ENCODE measurements at regions not wholly inside any gene's neighbourhood (a gene's known extent, or its start where the extent isn't known, plus 50 kb on each side); places are given as distances from the start of the nearest gene placed in this dataset.

GRCh38 chr2:12284487-12284886 is 432.2 kb upstream of the TRIB2 start:
- no peak for DNase-seq (ENCODE audit: low spot score)

GRCh38 chr2:12286347-12286746 is 430.4 kb upstream of the TRIB2 start:
- DNase-seq (ENCODE audit: low spot score): no peak

GRCh38 chr2:12287220-12287751 is 429.4 kb upstream of the TRIB2 start:
- no peak for DNase-seq (ENCODE audit: low spot score)

GRCh38 chr2:12288048-12288447 is 428.7 kb upstream of the TRIB2 start:
- no peak for DNase-seq (ENCODE audit: low spot score)

GRCh38 chr2:12289120-12289802 is 427.5 kb upstream of the TRIB2 start:
- no peak for DNase-seq (ENCODE audit: low spot score)

GRCh38 chr2:12291303-12291702 is 425.4 kb upstream of the TRIB2 start:
- no peak for DNase-seq (ENCODE audit: low spot score)

GRCh38 chr2:12293874-12294273 is 422.9 kb upstream of the TRIB2 start:
- no peak for DNase-seq (ENCODE audit: low spot score)

GRCh38 chr2:12295856-12296519 is 420.7 kb upstream of the TRIB2 start:
- DNase-seq (ENCODE audit: low spot score): no peak

GRCh38 chr2:12296915-12297314 is 419.8 kb upstream of the TRIB2 start:
- no peak for DNase-seq (ENCODE audit: low spot score)

GRCh38 chr2:12298352-12298751 is 418.4 kb upstream of the TRIB2 start:
- DNase-seq (ENCODE audit: low spot score): no peak

- no peak for DNase-seq (ENCODE audit: low spot score)
These were observed 417.3 kb upstream of the TRIB2 start for GRCh38 chr2:12299431-12299830.

- DNase-seq (ENCODE audit: low spot score): no peak
These were observed 416.6 kb upstream of the TRIB2 start for GRCh38 chr2:12300019-12300602.

GRCh38 chr2:12300927-12301326 is 415.8 kb upstream of the TRIB2 start:
- DNase-seq (ENCODE audit: low spot score): no peak

- DNase-seq (ENCODE audit: low spot score): no peak
These were observed 414.6 kb upstream of the TRIB2 start for GRCh38 chr2:12302140-12302539.

- no peak for DNase-seq (ENCODE audit: low spot score)
These were observed 414.0 kb upstream of the TRIB2 start for GRCh38 chr2:12302691-12303090.

- no peak for DNase-seq (ENCODE audit: low spot score)
These were observed 413.3 kb upstream of the TRIB2 start for GRCh38 chr2:12303181-12304030.

- no peak for DNase-seq (ENCODE audit: low spot score)
These were observed 412.1 kb upstream of the TRIB2 start for GRCh38 chr2:12304564-12305171.

GRCh38 chr2:12305931-12306330 is 410.8 kb upstream of the TRIB2 start:
- no peak for DNase-seq (ENCODE audit: low spot score)

- no peak for DNase-seq (ENCODE audit: low spot score)
These were observed 406.3 kb upstream of the TRIB2 start for GRCh38 chr2:12310399-12310798.

GRCh38 chr2:12313445-12314126 is 403.1 kb upstream of the TRIB2 start:
- DNase-seq (ENCODE audit: low spot score): no peak

GRCh38 chr2:12314127-12314760 is 402.5 kb upstream of the TRIB2 start:
- no peak for DNase-seq (ENCODE audit: low spot score)

All from germinal center (tissue), 1 donor.